Uterus (tissue), 3 donors: ENCODE measurements at regions not wholly inside any gene's neighbourhood (a gene's known extent, or its start where the extent isn't known, plus 50 kb on each side); places are given as distances from the start of the nearest gene placed in this dataset.

Experiments
- DNase-seq, 2 donors: peaks; one replicate each; pipeline ENCODE4 v3.0.0-alpha.2; 2019 to 2020
- H3K27ac ChIP-seq, 2 donors: fragments of 200-600 bp; sonication (generic); 1 replicate in 1 of 2; 2 replicates in 1 of 2; pipeline ENCODE4 v1.5.1; 2016 to 2018
- H3K27me3 ChIP-seq, 2 donors: fragments of 200-600 bp; sonication (generic); one replicate each; pipeline ENCODE4 v1.5.1; 2018 to 2019; ENCODE audit warnings: control low read depth in 1 of 2
- H3K36me3 ChIP-seq, 2 donors: fragments of 200-600 bp; sonication (generic); one replicate each; pipeline ENCODE4 v1.5.1; 2019; ENCODE audit warnings: control low read depth in 1 of 2
- H3K4me1 ChIP-seq, 2 donors: fragments of 200-600 bp; sonication (generic); one replicate each; pipeline ENCODE4 v1.5.1; 2018 to 2019; ENCODE audit warnings: control low read depth in 1 of 2
- H3K4me3 ChIP-seq, 2 donors: fragments of 200-600 bp; sonication (generic); 1 replicate in 1 of 2; 2 replicates in 1 of 2; pipeline ENCODE4 v1.5.1; 2018 to 2019; ENCODE audit warnings: mild to moderate bottlenecking in 1 of 2
- H3K9me3 ChIP-seq, 2 donors: fragments of 200-600 bp; sonication (generic); one replicate each; pipeline ENCODE4 v1.5.1; 2019; ENCODE audit warnings: control low read depth in 1 of 2
- POLR2A ChIP-seq, 2 donors: fragments of 450-650 bp; IDR thresholded peaks; one replicate each; pipeline ENCODE4 v1.6.1; 2016; ENCODE audit warnings: antibody characterized with exemption in 2 of 2, mild to moderate bottlenecking in 1 of 2, moderate library complexity in 1 of 2
- intact Hi-C: fragments of 100-400 bp; cut with DNase I; formaldehyde crosslinking; loops from one replicate; pipeline ENCODE4 v1.15.1; 2023; ENCODE audit warnings: low total_unique reads
- TF ChIP-seq, protein P1 (sequence below), 4 experiments: fragments of 200-600 bp in 2 of 4; fragments of 450-650 bp in 2 of 4; sonication (generic) in 2 of 4; IDR thresholded peaks; one replicate each; pipeline ENCODE4 v1.5.1; 2016 to 2019; ENCODE audit warnings: antibody characterized with exemption in 4 of 4, mild to moderate bottlenecking in 2 of 4, moderate library complexity in 1 of 4
- donor health status: DM: yes; HTN: yes; CAD: no.

DNA sequence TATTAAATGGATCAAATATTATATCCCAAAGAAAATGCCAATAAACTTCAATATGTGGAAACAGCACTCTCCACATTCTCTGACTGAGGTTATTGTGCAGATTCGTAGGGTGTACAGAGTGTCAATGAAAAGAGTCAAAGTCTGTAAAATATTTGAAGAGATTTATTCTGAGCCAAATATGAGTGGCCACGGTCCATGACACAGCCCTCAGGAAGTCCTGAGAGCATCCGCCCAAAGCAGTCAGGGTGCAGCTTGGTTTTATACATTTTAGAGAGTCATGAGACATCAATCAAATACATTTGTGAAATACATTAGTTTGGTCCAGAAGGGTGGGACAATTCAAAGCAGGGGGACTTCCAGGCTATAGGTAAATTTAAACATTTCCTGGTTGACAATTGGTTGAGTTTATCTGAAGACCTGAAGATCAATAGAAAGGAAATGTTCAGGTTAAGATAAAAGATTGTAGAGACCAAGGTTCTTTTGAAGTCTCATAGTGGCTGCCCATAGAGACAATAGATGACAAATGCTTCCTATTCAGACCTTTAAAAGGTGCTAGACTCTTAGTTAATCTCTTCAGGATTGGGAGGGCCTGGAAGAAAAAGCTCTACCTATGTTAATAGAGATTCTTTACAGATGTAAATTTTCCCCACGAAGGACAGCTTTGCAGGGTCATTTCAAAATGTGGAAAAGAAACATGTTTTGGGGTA lies 569.5 kb downstream of the MATN1 start:
- H3K9me3 ChIP-seq = peaks cover 0 to 4% of the 10 kb centered on the region in 2 donors
- H3K27me3 ChIP-seq = no peaks in the 10 kb centered on the region
- intact Hi-C loops = no loop called here
- H3K36me3 ChIP-seq = no peaks in the 10 kb centered on the region
- no peak overlapping the region for H3K4me3 ChIP-seq
- H3K4me1 ChIP-seq = no peaks in the 10 kb centered on the region
- H3K27ac ChIP-seq = no peak overlapping the region
- DNase-seq = no peak
- TF ChIP-seq, protein P1, sequence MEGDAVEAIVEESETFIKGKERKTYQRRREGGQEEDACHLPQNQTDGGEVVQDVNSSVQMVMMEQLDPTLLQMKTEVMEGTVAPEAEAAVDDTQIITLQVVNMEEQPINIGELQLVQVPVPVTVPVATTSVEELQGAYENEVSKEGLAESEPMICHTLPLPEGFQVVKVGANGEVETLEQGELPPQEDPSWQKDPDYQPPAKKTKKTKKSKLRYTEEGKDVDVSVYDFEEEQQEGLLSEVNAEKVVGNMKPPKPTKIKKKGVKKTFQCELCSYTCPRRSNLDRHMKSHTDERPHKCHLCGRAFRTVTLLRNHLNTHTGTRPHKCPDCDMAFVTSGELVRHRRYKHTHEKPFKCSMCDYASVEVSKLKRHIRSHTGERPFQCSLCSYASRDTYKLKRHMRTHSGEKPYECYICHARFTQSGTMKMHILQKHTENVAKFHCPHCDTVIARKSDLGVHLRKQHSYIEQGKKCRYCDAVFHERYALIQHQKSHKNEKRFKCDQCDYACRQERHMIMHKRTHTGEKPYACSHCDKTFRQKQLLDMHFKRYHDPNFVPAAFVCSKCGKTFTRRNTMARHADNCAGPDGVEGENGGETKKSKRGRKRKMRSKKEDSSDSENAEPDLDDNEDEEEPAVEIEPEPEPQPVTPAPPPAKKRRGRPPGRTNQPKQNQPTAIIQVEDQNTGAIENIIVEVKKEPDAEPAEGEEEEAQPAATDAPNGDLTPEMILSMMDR (IDR thresholded peaks at IDR 0.05) = no peak
- TF ChIP-seq POLR2A (IDR thresholded peaks at IDR 0.05) = no peak

DNA sequence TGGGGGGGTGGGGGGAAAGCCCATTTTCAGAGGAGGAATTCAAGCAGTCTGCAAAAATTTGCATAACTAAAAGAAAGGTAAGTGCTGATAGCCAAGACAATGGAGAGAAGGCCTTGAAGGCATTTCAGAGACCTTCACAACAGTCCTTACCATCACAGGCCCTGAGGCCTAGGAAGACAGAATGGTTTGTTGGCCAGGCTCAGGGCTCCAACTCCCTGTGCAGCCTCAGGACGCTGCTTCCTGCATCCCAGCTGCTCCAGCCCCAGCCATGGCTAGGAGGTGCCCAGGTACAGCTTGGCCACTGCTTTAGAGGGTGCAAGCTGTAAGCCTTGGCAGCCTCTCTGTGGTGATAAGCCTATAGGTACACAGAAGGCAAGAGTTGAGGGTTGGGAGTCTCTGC lies 571.6 kb downstream of the MATN1 start:
- no peaks in the 10 kb centered on the region for H3K4me1 ChIP-seq

DNA sequence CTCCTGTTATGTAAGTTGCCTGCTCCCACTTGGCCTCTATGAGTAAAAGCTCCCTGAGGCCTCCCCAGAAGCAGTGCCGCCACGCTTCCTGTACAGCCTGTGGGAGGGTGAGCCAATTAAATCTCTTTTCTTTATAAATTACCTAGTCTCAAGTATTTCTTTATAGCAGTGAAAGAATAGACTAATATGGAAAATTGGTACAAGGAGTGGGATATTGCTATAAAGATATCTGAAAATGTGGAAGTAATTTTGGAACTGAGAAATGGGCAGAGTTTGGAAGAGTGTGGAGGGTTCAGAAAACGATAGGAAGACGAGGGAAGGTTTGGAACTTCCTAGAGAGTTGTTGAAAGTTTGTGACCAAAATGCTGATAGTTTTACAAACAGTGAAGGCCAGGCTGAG lies 572.3 kb downstream of the MATN1 start:
- Histone ChIP-seq H3K36me3 (no peaks in the 10 kb centered on the region), H3K9me3 (peaks cover 0 to 4% of the 10 kb centered on the region in 2 donors), H3K4me1 (no peaks in the 10 kb centered on the region), H3K27me3 (no peaks in the 10 kb centered on the region), H3K4me3 (no peak overlapping the region), H3K27ac (no peak overlapping the region)
- TF ChIP-seq, protein P1 (IDR thresholded peaks at IDR 0.05) = no peak
- no peak for TF ChIP-seq POLR2A (IDR thresholded peaks at IDR 0.05)
- intact Hi-C loops = no loop called here
- DNase-seq = no peak

More for the DNA sequence above, 571.6 kb downstream of the MATN1 start:
- Histone ChIP-seq H3K4me3 (no peak overlapping the region), H3K27me3 (no peaks in the 10 kb centered on the region), H3K36me3 (no peaks in the 10 kb centered on the region), H3K9me3 (peaks cover 0 to 4% of the 10 kb centered on the region in 2 donors), H3K27ac (no peak overlapping the region)
- no peak for DNase-seq
- TF ChIP-seq POLR2A (IDR thresholded peaks at IDR 0.05) = no peak
- TF ChIP-seq, protein P1 (IDR thresholded peaks at IDR 0.05) = no peak
- intact Hi-C loops = no loop called here

DNA sequence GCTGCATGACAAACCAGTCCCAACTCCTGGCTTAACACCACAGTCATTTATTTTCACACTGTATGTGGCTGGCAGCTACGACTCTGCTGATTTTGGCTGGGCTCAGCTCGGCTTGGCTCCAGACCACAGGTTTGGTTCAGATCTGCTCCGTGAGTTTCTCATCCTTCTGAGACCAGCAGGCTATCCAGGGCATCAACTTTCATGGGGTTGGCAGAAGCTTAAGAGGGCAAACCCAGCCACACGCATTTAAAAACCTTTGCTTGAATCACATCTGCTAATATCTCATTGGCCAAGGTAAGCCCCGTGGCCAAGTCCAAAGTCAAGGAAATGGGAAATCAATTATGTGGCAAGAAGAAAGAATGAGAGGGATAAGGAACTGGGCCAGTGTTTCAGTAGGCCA lies 574.2 kb downstream of the MATN1 start:
- no peaks in the 10 kb centered on the region for H3K27me3 ChIP-seq
- H3K27ac ChIP-seq = no peak overlapping the region
- H3K9me3 ChIP-seq = peaks cover 0 to 4% of the 10 kb centered on the region in 2 donors
- H3K36me3 ChIP-seq = no peaks in the 10 kb centered on the region
- no peak for TF ChIP-seq POLR2A (IDR thresholded peaks at IDR 0.05)
- no peak overlapping the region for H3K4me3 ChIP-seq
- intact Hi-C loops = no loop called here
- no peaks in the 10 kb centered on the region for H3K4me1 ChIP-seq
- DNase-seq = no peak

DNA sequence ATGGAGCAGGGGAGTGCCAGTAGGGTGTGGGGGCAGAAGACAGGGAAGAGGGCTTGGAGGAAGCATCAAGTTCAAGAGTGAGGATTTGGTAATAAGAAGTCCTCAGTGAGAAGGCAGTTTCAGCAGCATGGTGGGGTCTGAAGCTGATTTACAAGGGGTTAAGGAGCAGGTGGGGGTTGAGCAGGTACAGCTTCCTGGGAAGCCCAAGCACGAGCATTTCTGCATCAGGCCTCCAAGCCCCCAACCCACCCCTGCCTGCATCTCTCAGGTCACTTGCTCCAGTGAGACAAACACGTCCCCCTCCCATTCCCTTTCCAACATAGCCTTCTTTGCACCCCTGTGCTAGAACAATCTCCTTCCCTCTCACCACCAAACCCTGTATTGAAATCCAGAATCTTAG lies 574.7 kb downstream of the MATN1 start:
- Histone ChIP-seq H3K27ac (no peak overlapping the region), H3K4me1 (no peaks in the 10 kb centered on the region), H3K27me3 (no peaks in the 10 kb centered on the region), H3K4me3 (no peak overlapping the region), H3K9me3 (peaks cover 0 to 4% of the 10 kb centered on the region in 2 donors), H3K36me3 (no peaks in the 10 kb centered on the region)
- intact Hi-C loops = no loop called here
- no peak for TF ChIP-seq POLR2A (IDR thresholded peaks at IDR 0.05)
- TF ChIP-seq, protein P1 (IDR thresholded peaks at IDR 0.05) = no peak
- DNase-seq = no peak
